ENCODE measurements at regions not wholly inside any gene's neighbourhood (a gene's known extent, or its start where the extent isn't known, plus 50 kb on each side); places are given as distances from the start of the nearest gene placed in this dataset.
"Not testable (repeated sequence)": the region's sequence is repeated elsewhere in the genome, so short reads cannot be mapped to it uniquely, and the experiment has no call there.

GRCh38 chr4:123622572-123622971 lies 226.0 kb downstream of the SPRY1 start:
- H3K9me3 ChIP-seq, result no peaks in the 10 kb centered on the region
- no peak overlapping the region for H3K4me3 ChIP-seq
- H3K36me3 ChIP-seq, result no peaks in the 10 kb centered on the region
- H3K27me3 ChIP-seq, result no peaks in the 10 kb centered on the region
- DNase-seq, result no peak

GRCh38 chr4:123623611-123624010 lies 227.0 kb downstream of the SPRY1 start:
- H3K9me3 ChIP-seq, result no peaks in the 10 kb centered on the region
- no peak overlapping the region for H3K4me3 ChIP-seq
- no peak for DNase-seq
- no peaks in the 10 kb centered on the region for H3K36me3 ChIP-seq
- H3K27me3 ChIP-seq, result no peaks in the 10 kb centered on the region

GRCh38 chr4:123624959-123625358 lies 228.4 kb downstream of the SPRY1 start:
- Histone ChIP-seq H3K27me3 (no peaks in the 10 kb centered on the region), H3K36me3 (no peaks in the 10 kb centered on the region), H3K4me3 (no peak overlapping the region), H3K9me3 (no peaks in the 10 kb centered on the region)
- no peak for DNase-seq

- Histone ChIP-seq H3K36me3 (no peaks in the 10 kb centered on the region), H3K9me3 (no peaks in the 10 kb centered on the region), H3K27me3 (no peaks in the 10 kb centered on the region), H3K4me3 (no peak overlapping the region)
- DNase-seq, result no peak
Measured at GRCh38 chr4:123628288-123628687, 231.7 kb downstream of the SPRY1 start.

- no peaks in the 10 kb centered on the region for H3K36me3 ChIP-seq
- H3K9me3 ChIP-seq, result peaks cover 6% of the 10 kb centered on the region; the same call in 1 of the 2 replicates
- peak; percentile 26 for DNase-seq
- no peaks in the 10 kb centered on the region for H3K27me3 ChIP-seq
- H3K4me3 ChIP-seq, result no peak overlapping the region
Measured at GRCh38 chr4:123631786-123632692, 235.4 kb downstream of the SPRY1 start.

GRCh38 chr4:123632693-123633030 lies 236.1 kb downstream of the SPRY1 start:
- Histone ChIP-seq H3K9me3 (peaks cover 6% of the 10 kb centered on the region; the same call in 1 of the 2 replicates), H3K27me3 (no peaks in the 10 kb centered on the region), H3K4me3 (no peak overlapping the region), H3K36me3 (no peaks in the 10 kb centered on the region)
- no peak for DNase-seq

- Histone ChIP-seq H3K4me3 (no peak overlapping the region), H3K9me3 (peaks cover 8% of the 10 kb centered on the region; the same call in 1 of the 2 replicates), H3K27me3 (no peaks in the 10 kb centered on the region), H3K36me3 (no peaks in the 10 kb centered on the region)
- DNase-seq, result no peak
Measured at GRCh38 chr4:123638834-123639233, 242.2 kb downstream of the SPRY1 start.

GRCh38 chr4:123640271-123640670 lies 243.7 kb downstream of the SPRY1 start:
- Histone ChIP-seq H3K36me3 (no peaks in the 10 kb centered on the region), H3K4me3 (no peak overlapping the region), H3K27me3 (no peaks in the 10 kb centered on the region), H3K9me3 (peaks cover 5% of the 10 kb centered on the region; the same call in 1 of the 2 replicates)
- DNase-seq, result no peak

GRCh38 chr4:123640824-123641223 lies 244.2 kb downstream of the SPRY1 start:
- H3K4me3 ChIP-seq, result no peak overlapping the region
- no peaks in the 10 kb centered on the region for H3K36me3 ChIP-seq
- H3K27me3 ChIP-seq, result no peaks in the 10 kb centered on the region
- no peak for DNase-seq
- peaks cover 2% of the 10 kb centered on the region; the same call in 1 of the 2 replicates for H3K9me3 ChIP-seq

- no peak overlapping the region for H3K4me3 ChIP-seq
- no peak for DNase-seq
- no peaks in the 10 kb centered on the region for H3K36me3 ChIP-seq
- no peaks in the 10 kb centered on the region for H3K27me3 ChIP-seq
- H3K9me3 ChIP-seq, result no peaks in the 10 kb centered on the region
Measured at GRCh38 chr4:123643691-123644090, 247.1 kb downstream of the SPRY1 start.

GRCh38 chr4:123649250-123649644 lies 252.7 kb downstream of the SPRY1 start:
- Histone ChIP-seq H3K36me3 (no peaks in the 10 kb centered on the region), H3K27me3 (no peaks in the 10 kb centered on the region), H3K4me3 (no peak overlapping the region), H3K9me3 (no peaks in the 10 kb centered on the region)
- DNase-seq, result no peak

- Histone ChIP-seq H3K9me3 (no peaks in the 10 kb centered on the region), H3K4me3 (no peak overlapping the region), H3K36me3 (no peaks in the 10 kb centered on the region), H3K27me3 (no peaks in the 10 kb centered on the region)
- DNase-seq, result peak; percentile 16
Measured at GRCh38 chr4:123649645-123650391, 253.2 kb downstream of the SPRY1 start.

- Histone ChIP-seq H3K9me3 (no peaks in the 10 kb centered on the region; the same call in 1 of the 2 replicates), H3K4me3 (no peak overlapping the region), H3K27me3 (no peaks in the 10 kb centered on the region), H3K36me3 (no peaks in the 10 kb centered on the region)
- DNase-seq, result no peak
Measured at GRCh38 chr4:123651066-123651465, 254.5 kb downstream of the SPRY1 start.

- no peak overlapping the region for H3K4me3 ChIP-seq
- H3K9me3 ChIP-seq, result no peaks in the 10 kb centered on the region; the same call in 1 of the 2 replicates
- no peaks in the 10 kb centered on the region for H3K27me3 ChIP-seq
- no peak for DNase-seq
- no peaks in the 10 kb centered on the region for H3K36me3 ChIP-seq
Measured at GRCh38 chr4:123651536-123652180, 255.1 kb downstream of the SPRY1 start.

GRCh38 chr4:123652476-123652875 lies 255.9 kb downstream of the SPRY1 start:
- no peaks in the 10 kb centered on the region for H3K36me3 ChIP-seq
- no peak for DNase-seq
- no peak overlapping the region for H3K4me3 ChIP-seq
- no peaks in the 10 kb centered on the region; the same call in 1 of the 2 replicates for H3K9me3 ChIP-seq
- no peaks in the 10 kb centered on the region for H3K27me3 ChIP-seq

GRCh38 chr4:123653236-123653635 lies 256.6 kb downstream of the SPRY1 start:
- Histone ChIP-seq H3K36me3 (no peaks in the 10 kb centered on the region), H3K4me3 (no peak overlapping the region), H3K9me3 (no peaks in the 10 kb centered on the region; the same call in 1 of the 2 replicates), H3K27me3 (no peaks in the 10 kb centered on the region)
- no peak for DNase-seq

- not testable (repeated sequence) for H3K9me3 ChIP-seq, H3K27me3 ChIP-seq, H3K4me3 ChIP-seq, DNase-seq, H3K36me3 ChIP-seq
Measured at GRCh38 chr4:123656746-123657294, 260.2 kb downstream of the SPRY1 start.

All from MG63 (cell line).